ENCODE measurements at regions not wholly inside any gene's neighbourhood (a gene's known extent, or its start where the extent isn't known, plus 50 kb on each side); places are given as distances from the start of the nearest gene placed in this dataset.

DNA sequence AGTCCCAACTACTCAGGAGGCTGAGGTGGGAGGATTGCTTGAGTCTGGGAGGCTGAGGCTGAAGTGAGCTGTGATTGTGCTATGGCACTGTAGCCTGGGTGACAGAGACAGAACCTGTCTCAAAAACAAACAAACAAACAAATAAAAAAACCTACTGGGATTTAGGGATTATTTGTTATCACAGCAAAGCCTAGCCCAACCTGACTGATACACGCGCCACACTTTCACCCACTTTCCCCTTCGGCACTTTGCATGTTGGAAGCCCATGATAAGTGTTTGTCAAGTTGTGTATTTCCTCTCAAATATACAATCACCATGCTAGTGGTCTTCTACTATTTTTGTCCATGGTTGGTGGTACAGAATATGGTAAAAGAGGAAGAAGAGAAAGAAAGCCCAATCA, 50.5 kb upstream of the STC2 start:
- Histone ChIP-seq H3K4me1 (ENCODE audit: control insufficient read depth in 1 of 2, insufficient read depth in 2 of 2, low read length in 2 of 2) (no peaks in the 10 kb centered on the region), H3K9me3 (ENCODE audit: control insufficient read depth in 1 of 2, insufficient read depth in 1 of 2, low read depth in 1 of 2, low read length in 2 of 2) (no peaks in the 10 kb centered on the region), H4K20me1 (ENCODE audit: insufficient read depth) (no peaks in the 10 kb centered on the region), H3K4me3 (replicated peaks in 1 of 2; ENCODE audit: low read depth in 1 of 2, low read length in 2 of 2) (no peak overlapping the region), H3K4me2 (ENCODE audit: low read length) (no peak overlapping the region), H3K27me3 (ENCODE audit: insufficient read depth, low read length) (no peaks in the 10 kb centered on the region), H3K9me2 (ENCODE audit: insufficient read depth) (no peaks in the 10 kb centered on the region), H3K36me3 (ENCODE audit: control insufficient read depth in 1 of 2, insufficient read depth in 2 of 2, low read length in 2 of 2) (no peaks in the 10 kb centered on the region), H3K9ac (ENCODE audit: low read length) (no peak overlapping the region), H3K79me2 (ENCODE audit: insufficient read depth, low read length) (no peaks in the 10 kb centered on the region), H2AFZ (ENCODE audit: low read depth, low read length, poor library complexity, severe bottlenecking) (no peak overlapping the region), H3K27ac (ENCODE audit: low read depth, low read length) (no peak overlapping the region)
- no peak for ATAC-seq
- intact Hi-C loops (cut with micrococcal nuclease), result no loop called here
- TF ChIP-seq EZH2phosphoT487 (IDR thresholded peaks at IDR 0.05; ENCODE audit: borderline replicate concordance), result no peak
- TF ChIP-seq SIN3A (IDR thresholded peaks at IDR 0.05; ENCODE audit: low read depth), result no peak
- TF ChIP-seq SP1 (IDR thresholded peaks at IDR 0.05; ENCODE audit: low read depth), result no peak
- TF ChIP-seq CEBPB (IDR thresholded peaks at IDR 0.05; ENCODE audit: low read depth), result no peak
- TF ChIP-seq, protein P1, sequence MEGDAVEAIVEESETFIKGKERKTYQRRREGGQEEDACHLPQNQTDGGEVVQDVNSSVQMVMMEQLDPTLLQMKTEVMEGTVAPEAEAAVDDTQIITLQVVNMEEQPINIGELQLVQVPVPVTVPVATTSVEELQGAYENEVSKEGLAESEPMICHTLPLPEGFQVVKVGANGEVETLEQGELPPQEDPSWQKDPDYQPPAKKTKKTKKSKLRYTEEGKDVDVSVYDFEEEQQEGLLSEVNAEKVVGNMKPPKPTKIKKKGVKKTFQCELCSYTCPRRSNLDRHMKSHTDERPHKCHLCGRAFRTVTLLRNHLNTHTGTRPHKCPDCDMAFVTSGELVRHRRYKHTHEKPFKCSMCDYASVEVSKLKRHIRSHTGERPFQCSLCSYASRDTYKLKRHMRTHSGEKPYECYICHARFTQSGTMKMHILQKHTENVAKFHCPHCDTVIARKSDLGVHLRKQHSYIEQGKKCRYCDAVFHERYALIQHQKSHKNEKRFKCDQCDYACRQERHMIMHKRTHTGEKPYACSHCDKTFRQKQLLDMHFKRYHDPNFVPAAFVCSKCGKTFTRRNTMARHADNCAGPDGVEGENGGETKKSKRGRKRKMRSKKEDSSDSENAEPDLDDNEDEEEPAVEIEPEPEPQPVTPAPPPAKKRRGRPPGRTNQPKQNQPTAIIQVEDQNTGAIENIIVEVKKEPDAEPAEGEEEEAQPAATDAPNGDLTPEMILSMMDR (IDR thresholded peaks at IDR 0.05 in 2 of 3, conservative IDR thresholded peaks at IDR 0.05 in 1 of 3; ENCODE audit: borderline replicate concordance in 1 of 3, insufficient read depth in 1 of 3, low read depth in 2 of 3, low read length in 2 of 3), result no peak
- TF ChIP-seq POLR2A (IDR thresholded peaks at IDR 0.05; ENCODE audit: borderline replicate concordance, extremely low read depth, insufficient read depth, insufficient read length), result no peak
- no peak for TF ChIP-seq SRF (IDR thresholded peaks at IDR 0.05; ENCODE audit: low read depth)
- TF ChIP-seq ELF1 (IDR thresholded peaks at IDR 0.05; ENCODE audit: borderline replicate concordance, low read depth), result no peak
- TF ChIP-seq FOSL1 (IDR thresholded peaks at IDR 0.05; ENCODE audit: low read depth), result no peak
- TF ChIP-seq YY1 (IDR thresholded peaks at IDR 0.05; ENCODE audit: extremely low read depth, insufficient replicate concordance, low read depth, low read length), result no peak
- TF ChIP-seq JUND (IDR thresholded peaks at IDR 0.05), result no peak
- TF ChIP-seq, protein P2, sequence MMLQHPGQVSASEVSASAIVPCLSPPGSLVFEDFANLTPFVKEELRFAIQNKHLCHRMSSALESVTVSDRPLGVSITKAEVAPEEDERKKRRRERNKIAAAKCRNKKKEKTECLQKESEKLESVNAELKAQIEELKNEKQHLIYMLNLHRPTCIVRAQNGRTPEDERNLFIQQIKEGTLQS (IDR thresholded peaks at IDR 0.05), result no peak
- TF ChIP-seq RAD21 (IDR thresholded peaks at IDR 0.05; ENCODE audit: low read depth), result no peak
- TF ChIP-seq, protein P3, sequence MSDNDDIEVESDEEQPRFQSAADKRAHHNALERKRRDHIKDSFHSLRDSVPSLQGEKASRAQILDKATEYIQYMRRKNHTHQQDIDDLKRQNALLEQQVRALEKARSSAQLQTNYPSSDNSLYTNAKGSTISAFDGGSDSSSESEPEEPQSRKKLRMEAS (IDR thresholded peaks at IDR 0.05), result no peak
- CTCF ChIA-PET, result no interaction called here
- RAD21 ChIA-PET (ENCODE audit: low non-redundant PET in 1 of 2, low total read pairs in 2 of 2, uncharacterized antibody in 2 of 2, unreplicated experiment in 2 of 2), result interaction anchor here in 1 of 2 experiments (0.5 kb wide), 1 partner anchor 70 kb away, joined by 3 read pairs; no protein-coding TSS in a partner anchor
- no peak for DNase-seq (ENCODE audit: low read depth, low spot score)
- no TSS peak for BruUV-seq (replicated peaks)
- POLR2A ChIA-PET, result no interaction called here

Measured in HCT116 (cell line).